A549 (cell line): ENCODE measurements at regions not wholly inside any gene's neighbourhood (a gene's known extent, or its start where the extent isn't known, plus 50 kb on each side); places are given as distances from the start of the nearest gene placed in this dataset.

ENCODE experiments used
- ATAC-seq, 2 experiments: fragments of 200-7000 bp in 1 of 2; fragments of >200 bp in 1 of 2; cut with Nextera tagmentation in 1 of 2; cut with Tn5 transposase in 1 of 2; 3 replicates each; pipeline versions ENCODE4 v1.8.0 to v1.9.1; 2018 to 2020; ENCODE audit warnings: mild to moderate bottlenecking in 1 of 2, moderate library complexity in 1 of 2
- CTCF ChIA-PET: fragments of 300-600 bp; sonication (Branson Sonifier 250); formaldehyde crosslinking; extraction: SDS; loops from one replicate; lab custom pipeline; 2021; ENCODE audit warnings: antibody characterized with exemption, inconsistent platforms; lab: Yijun Ruan, JAX
- POLR2A ChIA-PET: fragments of 350-600 bp; formaldehyde crosslinking; extraction: SDS; loops from one replicate; lab custom pipeline; 2021; ENCODE audit warnings: antibody characterized with exemption, inconsistent platforms; lab: Yijun Ruan, JAX
- DNase-seq, 2 experiments: peaks; one replicate each; pipeline versions ENCODE4 v3.0.0 to v3.0.0-alpha.2; 2011 to 2016; ENCODE audit warnings: low read depth in 1 of 2, low spot score in 1 of 2
- FAIRE-seq: peaks from 2 replicates; lab custom pipeline; 2011; peaks lifted over from hg19 to GRCh38; lab: Jason Lieb, UNC
- H3K27ac ChIP-seq, 2 experiments: fragments of >200 bp; sonication (Bioruptor Twin); formaldehyde crosslinking; 3 replicates each; pipeline ENCODE4 v1.5.1; 2016 to 2017
- H3K4me1 ChIP-seq: fragments of >200 bp; sonication (Bioruptor Twin); formaldehyde crosslinking; 3 replicates; pipeline ENCODE4 v1.6.1; 2016
- H3K4me2 ChIP-seq: fragments of >200 bp; sonication (Bioruptor Twin); formaldehyde crosslinking; 3 replicates; pipeline ENCODE4 v1.6.1; 2016
- H3K4me3 ChIP-seq: fragments of >200 bp; sonication (Bioruptor Twin); formaldehyde crosslinking; 3 replicates; pipeline ENCODE4 v1.5.1; 2016
- H3K9me3 ChIP-seq: fragments of >200 bp; sonication (Bioruptor Twin); formaldehyde crosslinking; 3 replicates; pipeline ENCODE4 v1.6.1; 2016
- ATOH8 ChIP-seq: fragments of 250-450 bp; sonication (Bioruptor Pico); IDR thresholded peaks from 2 replicates; pipeline ENCODE4 v1.5.0; 2020; ENCODE audit warnings: low read depth, mild to moderate bottlenecking, moderate library complexity
- CBX8 ChIP-seq: fragments of 200-600 bp; sonication (generic); IDR thresholded peaks from 2 replicates; pipeline ENCODE4 v1.6.1; 2016
- CEBPB ChIP-seq, 2 experiments: fragments of >200 bp in 1 of 2; sonication (Bioruptor Twin) in 1 of 2; formaldehyde crosslinking in 1 of 2; IDR thresholded peaks; 2 replicates each; pipeline ENCODE4 v1.6.1; 2012 to 2016
- CHD2 ChIP-seq: fragments of 150-350 bp; IDR thresholded peaks from 2 replicates; pipeline ENCODE4 v1.6.1; 2014; ENCODE audit warnings: low read length; ENCODE audit not compliant: partially characterized antibody
- CTCF ChIP-seq: fragments of >200 bp; sonication (Bioruptor Twin); formaldehyde crosslinking; IDR thresholded peaks from 3 replicates; pipeline ENCODE4 v1.5.1; 2016
- EHF ChIP-seq: fragments of 250-450 bp; sonication (Bioruptor Pico); IDR thresholded peaks from 2 replicates; pipeline ENCODE4 v1.5.0; 2020; ENCODE audit warnings: mild to moderate bottlenecking
- EHMT2 ChIP-seq: fragments of 200-600 bp; sonication (generic); IDR thresholded peaks from 2 replicates; pipeline ENCODE4 v1.6.1; 2016; ENCODE audit warnings: antibody characterized with exemption, low read depth, mild to moderate bottlenecking, moderate library complexity
- ELK1 ChIP-seq: fragments of 150-350 bp; IDR thresholded peaks from 2 replicates; pipeline ENCODE4 v1.6.1; 2014; ENCODE audit warnings: low read depth, mild to moderate bottlenecking, low read length
- EP300 ChIP-seq, 2 experiments: fragments of >200 bp; sonication (Bioruptor Twin); formaldehyde crosslinking; IDR thresholded peaks; 2 replicates in 1 of 2; 3 replicates in 1 of 2; pipeline ENCODE4 v1.6.1; 2016 to 2017
- ESRRA ChIP-seq: fragments of 150-350 bp; IDR thresholded peaks from 2 replicates; pipeline ENCODE4 v1.6.1; 2014; ENCODE audit warnings: mild to moderate bottlenecking, low read length, borderline replicate concordance
- FOSB ChIP-seq: fragments of 250-450 bp; sonication (Bioruptor Pico); IDR thresholded peaks from 2 replicates; pipeline ENCODE4 v1.5.0; 2020; ENCODE audit warnings: mild to moderate bottlenecking, moderate library complexity
- FOSL2 ChIP-seq, 2 experiments: fragments of 450-650 bp in 1 of 2; fragments of >200 bp in 1 of 2; sonication (Bioruptor Twin) in 1 of 2; formaldehyde crosslinking; IDR thresholded peaks; 2 replicates each; pipeline versions ENCODE4 v1.5.0 to v1.6.1; 2016 to 2020; ENCODE audit warnings: mild to moderate bottlenecking in 1 of 2, moderate library complexity in 1 of 2
- HDAC2 ChIP-seq: fragments of 200-600 bp; sonication (generic); IDR thresholded peaks from 2 replicates; pipeline ENCODE4 v1.6.1; 2016
- HEYL ChIP-seq: fragments of 250-450 bp; sonication (Bioruptor Pico); IDR thresholded peaks from 2 replicates; pipeline ENCODE4 v1.8.0; 2021; ENCODE audit warnings: mild to moderate bottlenecking, moderate library complexity
- HMGXB4 ChIP-seq: fragments of 250-450 bp; sonication (Bioruptor Pico); IDR thresholded peaks from 2 replicates; pipeline ENCODE4 v1.5.0; 2021; ENCODE audit warnings: mild to moderate bottlenecking, moderate library complexity, borderline replicate concordance
- HOXB5 ChIP-seq: fragments of 250-450 bp; sonication (Bioruptor Pico); IDR thresholded peaks from 2 replicates; pipeline ENCODE4 v1.5.0; 2020; ENCODE audit warnings: mild to moderate bottlenecking, moderate library complexity
- JUNB ChIP-seq: fragments of >200 bp; sonication (Bioruptor Twin); formaldehyde crosslinking; IDR thresholded peaks from 2 replicates; pipeline ENCODE4 v1.6.1; 2016
- KDM1A ChIP-seq: fragments of 200-600 bp; sonication (generic); IDR thresholded peaks from 2 replicates; pipeline ENCODE4 v1.6.1; 2016; ENCODE audit warnings: low read depth, mild to moderate bottlenecking
- MAFK ChIP-seq: fragments of 450-650 bp; IDR thresholded peaks from 2 replicates; pipeline ENCODE4 v1.6.1; 2014; ENCODE audit not compliant: partially characterized antibody
- MAX ChIP-seq: IDR thresholded peaks from 2 replicates; pipeline ENCODE4 v1.6.1; 2012
- MAZ ChIP-seq: fragments of 150-350 bp; IDR thresholded peaks from 2 replicates; pipeline ENCODE4 v1.6.1; 2014; ENCODE audit warnings: antibody characterized with exemption, low read depth, low read length, borderline replicate concordance
- POLR2AphosphoS2 ChIP-seq: conservative IDR thresholded peaks from 2 replicates; pipeline ENCODE4 v1.6.1; 2012; ENCODE audit warnings: low read length, improper control_type of control experiment, inconsistent platforms
- RCOR1 ChIP-seq: fragments of 150-350 bp; IDR thresholded peaks from 2 replicates; pipeline ENCODE4 v1.6.1; 2014; ENCODE audit warnings: antibody characterized with exemption, low read length, low read depth
- RFX5 ChIP-seq: fragments of 450-650 bp; IDR thresholded peaks from 2 replicates; pipeline ENCODE4 v1.7.1; 2014; ENCODE audit warnings: antibody characterized with exemption, mild to moderate bottlenecking, moderate library complexity
- RNF2 ChIP-seq: fragments of 200-600 bp; sonication (generic); IDR thresholded peaks from 2 replicates; pipeline ENCODE4 v1.6.1; 2016; ENCODE audit warnings: low read depth, mild to moderate bottlenecking, antibody characterized with exemption, moderate library complexity, borderline replicate concordance
- SREBF2 ChIP-seq: fragments of 450-650 bp; IDR thresholded peaks from 2 replicates; pipeline ENCODE4 v1.6.1; 2014; ENCODE audit warnings: mild to moderate bottlenecking, moderate library complexity
- TFCP2L1 ChIP-seq: fragments of 250-450 bp; sonication (Bioruptor Pico); IDR thresholded peaks from 2 replicates; pipeline ENCODE4 v1.5.0; 2021; ENCODE audit warnings: mild to moderate bottlenecking
- ZC3H11A ChIP-seq: fragments of 450-650 bp; IDR thresholded peaks from 2 replicates; pipeline ENCODE4 v1.6.1; 2014; ENCODE audit warnings: antibody characterized with exemption, mild to moderate bottlenecking
- ZFP36 ChIP-seq: fragments of 450-650 bp; IDR thresholded peaks from 2 replicates; pipeline ENCODE4 v1.6.1; 2014; ENCODE audit warnings: borderline replicate concordance; ENCODE audit not compliant: partially characterized antibody
- ZNF302 ChIP-seq: fragments of 250-450 bp; sonication (Bioruptor Pico); IDR thresholded peaks from 2 replicates; pipeline ENCODE4 v1.9.0; 2021; ENCODE audit warnings: inconsistent platforms, mild to moderate bottlenecking, moderate library complexity
- ZSCAN20 ChIP-seq: fragments of 250-450 bp; sonication (Bioruptor Pico); IDR thresholded peaks from 2 replicates; pipeline ENCODE4 v1.8.0; 2022; ENCODE audit warnings: mild to moderate bottlenecking, moderate library complexity
- WGBS: methylation state at CpG from one replicate; pipeline ENCODE4 v1.1.6; 2017; ENCODE audit errors: missing lambda C conversion rate; 5-methylcytosine and 5-hydroxymethylcytosine counted together

- no peak for TF ChIP-seq FOSB (CRISPR knock-in tag)
- TF ChIP-seq ZSCAN20 (CRISPR knock-in tag), result no peak
- TF ChIP-seq RCOR1, result no peak
- no peak for TF ChIP-seq MAX
Measured at GRCh38 chr16:72560617-72561016, 388.7 kb upstream of the PMFBP1 start (continued).

GRCh38 chr16:72558501-72558900, 386.5 kb upstream of the PMFBP1 start:
- FAIRE-seq (no peak), DNase-seq (no peak), ATAC-seq (no peak)
- CTCF ChIA-PET, result no interaction called here
- Histone ChIP-seq H3K4me1 (no peaks in the 10 kb centered on the region), H3K9me3 (no peaks in the 10 kb centered on the region), H3K4me3 (no peak overlapping the region), H3K27ac (no peak overlapping the region), H3K4me2 (no peak overlapping the region)
- no peak for TF ChIP-seq RCOR1
- TF ChIP-seq ATOH8, result no peak
- TF ChIP-seq CEBPB (IDR thresholded peaks at IDR 0.05), result no peak
- TF ChIP-seq ELK1, result no peak
- TF ChIP-seq EP300 (IDR thresholded peaks at IDR 0.05), result no peak
- TF ChIP-seq MAFK, result no peak
- no peak for TF ChIP-seq HMGXB4
- TF ChIP-seq POLR2AphosphoS2, result no peak
- no peak for TF ChIP-seq HDAC2
- TF ChIP-seq CHD2, result no peak
- no peak for TF ChIP-seq ZSCAN20 (CRISPR knock-in tag)
- no peak for TF ChIP-seq ZFP36
- no peak for TF ChIP-seq EHF (CRISPR knock-in tag)
- TF ChIP-seq ESRRA, result no peak
- TF ChIP-seq JUNB, result no peak
- TF ChIP-seq HEYL (CRISPR knock-in tag), result no peak
- WGBS, result 76% methylated on average over 5 of the region's 5 CpGs
- POLR2A ChIA-PET, result no interaction called here

GRCh38 chr16:72554935-72555334, 383.0 kb upstream of the PMFBP1 start:
- H3K27ac ChIP-seq, result no peak overlapping the region
- POLR2A ChIA-PET, result no interaction called here
- no peak overlapping the region for H3K4me2 ChIP-seq
- FAIRE-seq (no peak), DNase-seq (no peak), ATAC-seq (no peak)
- H3K9me3 ChIP-seq, result no peaks in the 10 kb centered on the region
- TF ChIP-seq RCOR1 (no peak), RFX5 (no peak), SREBF2 (no peak), TFCP2L1 (no peak), ESRRA (no peak), EHF (CRISPR knock-in tag) (no peak)
- H3K4me1 ChIP-seq, result no peaks in the 10 kb centered on the region
- CTCF ChIA-PET, result no interaction called here
- 99% methylated on average over 6 of the region's 6 CpGs for WGBS
- H3K4me3 ChIP-seq, result no peak overlapping the region

GRCh38 chr16:72552654-72553053, 380.7 kb upstream of the PMFBP1 start:
- FAIRE-seq (no peak), ATAC-seq (no peak), DNase-seq (no peak)
- 0 out of 3 replicates have a peak, but pooled peaks cover 3% of the 10 kb centered on the region for H3K9me3 ChIP-seq
- H3K4me3 ChIP-seq, result no peak overlapping the region
- ChIA-PET CTCF (no interaction called here), POLR2A (no interaction called here)
- H3K27ac ChIP-seq, result no peak overlapping the region
- H3K4me2 ChIP-seq, result no peak overlapping the region
- no peaks in the 10 kb centered on the region for H3K4me1 ChIP-seq
- no peak for TF ChIP-seq CTCF
- TF ChIP-seq HOXB5 (CRISPR knock-in tag), result no peak
- TF ChIP-seq ZC3H11A, result no peak
- no peak for TF ChIP-seq ZNF302 (CRISPR knock-in tag)
- TF ChIP-seq FOSL2 (IDR thresholded peaks at IDR 0.05), result no peak
- TF ChIP-seq FOSL2 (CRISPR knock-in tag; IDR thresholded peaks at IDR 0.05), result no peak
- no peak for TF ChIP-seq KDM1A
- TF ChIP-seq MAZ, result no peak
- TF ChIP-seq RNF2, result no peak
- no peak for TF ChIP-seq HDAC2
- no peak for TF ChIP-seq RFX5
- no peak for TF ChIP-seq CBX8
- TF ChIP-seq HEYL (CRISPR knock-in tag), result no peak
- no peak for TF ChIP-seq EHMT2
